SKM-1 (cell line): ENCODE measurements at regions not wholly inside any gene's neighbourhood (a gene's known extent, or its start where the extent isn't known, plus 50 kb on each side); places are given as distances from the start of the nearest gene placed in this dataset.
"Not testable (repeated sequence)": the region's sequence is repeated elsewhere in the genome, so short reads cannot be mapped to it uniquely, and the experiment has no call there.

Experiments
- DNase-seq: peaks from one replicate; lab custom pipeline; 2025; ENCODE audit not compliant: unreplicated experiment; lab: John Stamatoyannopoulos, UW

DNA sequence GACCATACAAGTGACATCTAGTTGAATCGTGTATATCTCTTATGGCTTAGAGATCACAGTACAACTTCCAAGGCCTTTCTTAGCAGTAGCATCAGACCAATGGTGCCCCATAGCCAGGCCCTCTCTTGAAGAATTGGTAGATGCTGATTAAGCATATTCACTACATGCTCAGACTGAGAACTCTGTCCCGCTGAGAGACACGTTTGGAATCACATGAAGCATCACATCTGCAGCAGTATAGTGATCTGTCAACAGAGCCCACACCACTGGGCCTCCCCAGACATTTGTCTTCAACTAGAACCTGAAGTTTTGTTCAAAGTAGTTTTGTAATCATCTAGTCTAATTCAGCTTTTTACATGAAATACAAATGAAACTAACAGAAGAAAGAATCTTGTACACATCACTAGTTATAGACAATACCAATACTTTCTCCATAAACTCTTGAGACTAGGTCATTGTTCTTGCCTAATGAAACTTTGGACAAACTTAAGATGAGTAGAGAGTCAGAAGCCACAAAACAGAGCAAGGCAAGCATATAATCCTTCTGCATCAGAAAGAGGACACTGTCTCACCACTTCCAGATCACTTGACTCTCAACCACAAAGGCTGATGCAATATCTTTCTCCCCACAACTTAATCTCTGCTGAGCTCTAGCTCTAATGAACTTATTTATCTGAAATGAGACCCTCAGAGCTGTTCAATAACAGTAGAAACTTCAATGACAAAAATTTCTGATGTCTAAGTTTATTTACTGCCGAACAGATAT, 182.7 kb downstream of the TBX18 start:
- DNase-seq, result peak; percentile 34

GRCh38 chr6:84579404-84579803, 185.0 kb downstream of the TBX18 start:
- DNase-seq, result no peak

- no peak for DNase-seq
Observed at GRCh38 chr6:84576029-84576428, 188.4 kb downstream of the TBX18 start.

- no peak for DNase-seq
Observed at GRCh38 chr6:84575264-84575663, 189.1 kb downstream of the TBX18 start.

GRCh38 chr6:84569882-84570281, 194.5 kb downstream of the TBX18 start:
- no peak for DNase-seq

DNA sequence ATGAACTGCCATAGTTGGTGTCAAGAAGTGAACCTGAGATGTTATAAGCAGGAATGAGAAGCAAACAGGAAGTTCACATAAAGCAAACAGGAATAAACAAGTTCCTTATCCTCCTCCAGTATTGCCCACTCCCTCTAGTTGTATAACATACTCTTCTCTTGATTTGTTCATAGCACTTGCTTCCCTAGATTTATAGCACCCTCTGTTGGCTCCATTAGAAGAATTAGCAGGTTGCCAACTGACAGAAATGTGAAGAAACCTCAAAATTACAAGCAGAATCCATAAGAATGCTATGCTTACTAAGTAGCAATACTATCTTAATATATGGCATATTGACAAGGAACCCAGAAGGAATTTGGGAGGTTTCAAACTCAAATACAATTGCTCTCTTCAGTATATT, 195.4 kb downstream of the TBX18 start:
- no peak for DNase-seq

GRCh38 chr6:84565718-84566117, 198.7 kb downstream of the TBX18 start:
- not testable (repeated sequence) for DNase-seq

- DNase-seq, result no peak
Observed at GRCh38 chr6:84560436-84561390, 203.7 kb downstream of the TBX18 start.

- no peak for DNase-seq
Observed at GRCh38 chr6:84556541-84557335, 207.7 kb downstream of the TBX18 start.

DNA sequence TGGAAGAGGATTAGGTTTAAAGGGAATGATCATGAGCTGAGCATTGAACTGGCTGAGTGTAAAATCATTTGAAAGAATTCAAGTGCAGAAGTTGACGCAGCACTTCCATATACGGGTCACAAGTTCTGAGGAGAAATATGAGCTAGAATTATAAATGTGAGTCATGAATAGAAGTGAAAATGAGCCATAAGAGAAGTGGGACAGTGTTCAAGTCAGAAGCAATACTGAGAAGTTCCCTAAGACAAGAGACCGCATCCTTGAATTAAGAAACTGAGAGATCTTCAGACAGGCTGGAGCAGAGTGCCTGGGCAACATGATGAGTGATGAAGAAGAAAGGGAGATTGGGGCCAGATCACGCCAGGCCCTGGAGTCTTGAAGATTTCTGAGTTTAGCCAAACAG, 209.7 kb downstream of the TBX18 start:
- DNase-seq, result no peak

GRCh38 chr6:84554074-84554473, 210.3 kb downstream of the TBX18 start:
- DNase-seq, result no peak

- DNase-seq, result no peak
Observed at GRCh38 chr6:84553527-84553926, 210.9 kb downstream of the TBX18 start.

- no peak for DNase-seq
Observed at GRCh38 chr6:84551797-84552196, 212.6 kb downstream of the TBX18 start.

DNA sequence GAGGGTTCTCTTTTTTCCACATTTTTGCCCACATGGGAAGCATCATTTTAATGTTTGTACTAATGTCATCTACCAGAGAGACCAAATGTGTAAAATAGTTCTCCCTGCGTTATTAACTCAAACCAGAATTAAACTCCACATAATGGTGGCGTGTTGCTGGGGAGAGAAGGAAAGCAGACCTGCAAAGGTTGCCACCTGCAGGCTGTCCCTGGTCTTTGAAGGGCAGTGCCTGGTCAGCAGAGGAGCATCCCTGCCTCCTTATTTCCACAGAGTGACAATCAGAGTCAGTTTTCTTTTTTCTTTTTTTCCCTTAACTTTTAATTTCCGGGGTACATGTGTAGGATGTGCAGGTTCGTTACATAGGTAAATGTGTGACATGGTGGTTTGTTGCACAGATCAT, 214.5 kb downstream of the TBX18 start:
- DNase-seq, result no peak

DNA sequence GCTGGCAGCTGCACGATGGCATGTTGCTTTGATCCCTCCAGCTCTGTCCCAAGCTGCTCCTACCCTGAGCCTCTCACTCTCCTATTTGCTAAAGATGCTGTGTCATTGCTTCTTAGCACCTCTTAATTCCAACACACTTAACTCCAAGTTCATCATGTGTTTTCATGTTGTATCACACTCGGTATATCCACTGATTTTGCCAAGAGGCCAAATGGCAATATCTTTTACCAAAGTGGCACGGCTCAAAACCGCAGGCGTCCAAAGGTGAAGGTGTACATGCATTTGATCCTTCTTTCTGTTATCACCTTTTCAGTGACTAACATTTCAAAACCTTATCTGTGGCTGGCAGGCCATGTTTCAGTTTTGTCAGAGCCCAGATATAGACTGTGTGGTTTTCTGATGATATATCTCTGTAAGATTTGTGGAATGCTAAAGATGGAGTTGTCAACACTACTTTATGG, 217.0 kb downstream of the TBX18 start:
- no peak for DNase-seq

DNA sequence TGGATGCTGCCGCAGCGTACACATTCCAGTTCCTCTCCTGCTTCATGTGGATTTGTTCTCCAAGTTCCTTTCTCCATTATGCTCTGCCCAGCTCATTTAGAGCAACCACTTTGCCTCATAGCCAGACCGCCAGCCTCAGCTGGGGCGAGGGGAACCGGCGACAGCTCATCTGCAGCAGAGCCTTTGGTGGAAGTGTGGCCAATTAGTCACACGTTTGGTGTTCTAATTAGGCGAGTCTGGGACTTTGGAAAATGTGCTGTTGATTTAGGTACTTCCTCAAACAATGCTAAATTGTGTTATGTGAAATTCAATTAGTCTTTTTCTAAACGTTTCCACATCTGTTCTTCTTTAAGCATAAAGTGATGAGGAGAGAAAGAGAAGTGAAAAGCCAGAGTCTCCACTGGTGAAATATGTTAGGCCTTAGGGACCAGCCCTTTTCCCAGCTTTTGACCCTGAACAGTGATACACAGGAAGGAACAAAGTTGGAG, 217.9 kb downstream of the TBX18 start:
- DNase-seq, result no peak

DNA sequence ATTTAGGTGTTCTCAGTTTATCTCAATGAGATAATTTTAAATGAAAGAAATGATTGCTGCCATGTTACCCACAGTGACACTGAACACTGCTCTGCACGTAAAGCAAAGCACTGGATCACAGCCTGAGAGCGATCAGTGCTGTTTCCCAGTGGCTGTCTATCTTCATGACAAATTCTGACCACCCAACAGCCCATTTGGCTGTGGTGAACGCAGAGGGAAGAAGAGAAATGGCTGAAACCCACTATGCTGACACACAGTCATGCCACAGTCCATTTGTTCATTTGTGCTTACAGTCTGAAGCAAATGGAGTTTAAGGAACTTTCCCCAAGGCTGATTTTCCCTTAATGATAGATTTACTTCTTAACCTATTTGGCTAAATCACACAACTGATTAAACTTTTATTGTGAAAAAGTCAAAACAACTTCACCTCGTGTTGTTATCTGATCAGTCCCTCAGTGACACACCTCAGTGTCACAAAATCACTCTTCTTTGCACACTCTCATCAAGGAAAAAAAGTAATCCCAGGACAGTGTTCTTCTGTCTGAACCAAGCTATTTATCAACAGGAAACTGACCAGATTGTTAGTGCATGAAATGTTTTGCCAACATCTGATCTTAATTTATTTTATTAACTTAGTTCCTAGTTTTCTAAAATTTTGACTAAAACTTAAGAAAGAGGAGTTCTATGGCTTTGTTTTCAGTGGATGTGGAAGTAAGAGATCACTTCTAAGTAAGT, 225.1 kb downstream of the TBX18 start:
- DNase-seq, result no peak

- DNase-seq, result no peak
Observed at GRCh38 chr6:84536885-84537638, 227.3 kb downstream of the TBX18 start.

- no peak for DNase-seq
Observed at GRCh38 chr6:84528201-84528600, 236.2 kb downstream of the TBX18 start.

DNA sequence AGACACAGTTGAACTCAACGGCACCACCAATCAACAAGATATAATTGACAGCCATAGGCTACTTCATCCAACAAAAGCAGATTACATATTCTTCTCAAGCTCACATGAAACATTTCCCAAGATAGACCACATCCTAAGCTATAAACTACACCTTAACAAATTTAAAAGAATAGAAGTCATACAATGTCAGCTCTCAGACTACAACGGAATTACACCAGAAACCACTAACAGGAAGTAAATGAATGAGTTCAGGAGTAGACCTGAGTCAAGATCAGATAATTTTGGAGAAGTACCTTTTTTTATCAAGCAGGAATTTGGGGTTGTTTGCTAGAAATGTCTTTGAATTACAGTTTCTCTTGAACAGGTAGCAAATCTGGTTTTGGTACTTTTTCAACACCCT, 237.8 kb downstream of the TBX18 start:
- DNase-seq, result peak; percentile 15
